ENCODE measurements at regions not wholly inside any gene's neighbourhood (a gene's known extent, or its start where the extent isn't known, plus 50 kb on each side); places are given as distances from the start of the nearest gene placed in this dataset.

- CTCF ChIA-PET: no interaction called here
- POLR2A ChIA-PET: no interaction called here
- no peaks in the 10 kb centered on the region for H3K27me3 Mint-ChIP-seq
- ATAC-seq: no peak
- DNase-seq: no peak
- peaks cover 3% of the 10 kb centered on the region for H3K9me3 Mint-ChIP-seq (ENCODE audit: low read depth)
- no peak overlapping the region for H3K27ac Mint-ChIP-seq
- H3K36me3 Mint-ChIP-seq (ENCODE audit: low read depth): no peaks in the 10 kb centered on the region
- intact Hi-C loops (cut with DNase I, micrococcal nuclease): no loop called here
- no peaks in the 10 kb centered on the region for H3K4me1 Mint-ChIP-seq
- no peak overlapping the region for H3K4me3 Mint-ChIP-seq
These were observed 141.8 kb upstream of the ST6GAL2 start for GRCh38 chr2:107027810-107028209.

GRCh38 chr2:107028661-107029060 lies 142.7 kb upstream of the ST6GAL2 start:
- DNase-seq: no peak
- intact Hi-C loops (cut with DNase I, micrococcal nuclease): no loop called here
- CTCF ChIA-PET: no interaction called here
- ATAC-seq: no peak
- no peak overlapping the region for H3K4me3 Mint-ChIP-seq
- no peaks in the 10 kb centered on the region for H3K36me3 Mint-ChIP-seq (ENCODE audit: low read depth)
- no peaks in the 10 kb centered on the region for H3K4me1 Mint-ChIP-seq
- H3K27me3 Mint-ChIP-seq: no peaks in the 10 kb centered on the region
- POLR2A ChIA-PET: no interaction called here
- H3K27ac Mint-ChIP-seq: no peak overlapping the region
- peaks cover 3% of the 10 kb centered on the region for H3K9me3 Mint-ChIP-seq (ENCODE audit: low read depth)

GRCh38 chr2:107036293-107036692 lies 150.3 kb upstream of the ST6GAL2 start:
- Mint-ChIP-seq H3K27ac (no peak overlapping the region), H3K4me3 (no peak overlapping the region), H3K4me1 (no peaks in the 10 kb centered on the region), H3K9me3 (ENCODE audit: low read depth) (peaks cover 10% of the 10 kb centered on the region), H3K27me3 (no peaks in the 10 kb centered on the region), H3K36me3 (ENCODE audit: low read depth) (no peaks in the 10 kb centered on the region)
- intact Hi-C loops (cut with DNase I, micrococcal nuclease): no loop called here
- DNase-seq (no peak), ATAC-seq (no peak)
- ChIA-PET CTCF (no interaction called here), POLR2A (no interaction called here)

- Mint-ChIP-seq H3K4me1 (no peaks in the 10 kb centered on the region), H3K4me3 (no peak overlapping the region), H3K27me3 (no peaks in the 10 kb centered on the region), H3K9me3 (ENCODE audit: low read depth) (no peaks in the 10 kb centered on the region), H3K36me3 (ENCODE audit: low read depth) (no peaks in the 10 kb centered on the region), H3K27ac (no peak overlapping the region)
- ChIA-PET CTCF (interaction anchor here (0.6 kb wide), 1 partner anchor 70 kb away, joined by 3 read pairs; no protein-coding TSS in a partner anchor), POLR2A (no interaction called here)
- DNase-seq (no peak), ATAC-seq (no peak)
- intact Hi-C loops (cut with DNase I, micrococcal nuclease): no loop called here
These were observed 176.2 kb upstream of the ST6GAL2 start for GRCh38 chr2:107062173-107062572.

- ATAC-seq (no peak), DNase-seq (no peak)
- intact Hi-C loops (cut with DNase I, micrococcal nuclease): no loop called here
- Mint-ChIP-seq H3K27me3 (no peaks in the 10 kb centered on the region), H3K27ac (no peak overlapping the region), H3K36me3 (ENCODE audit: low read depth) (no peaks in the 10 kb centered on the region), H3K4me1 (no peaks in the 10 kb centered on the region), H3K4me3 (no peak overlapping the region), H3K9me3 (ENCODE audit: low read depth) (no peaks in the 10 kb centered on the region)
- ChIA-PET POLR2A (no interaction called here), CTCF (interaction anchor here (0.6 kb wide), 1 partner anchor 71 kb away, joined by 3 read pairs; no protein-coding TSS in a partner anchor)
These were observed 176.7 kb upstream of the ST6GAL2 start for GRCh38 chr2:107062599-107063220.

- no peaks in the 10 kb centered on the region for H3K4me1 Mint-ChIP-seq
- ChIA-PET CTCF (no interaction called here), POLR2A (no interaction called here)
- H3K4me3 Mint-ChIP-seq: no peak overlapping the region
- H3K36me3 Mint-ChIP-seq (ENCODE audit: low read depth): no peaks in the 10 kb centered on the region
- intact Hi-C loops (cut with DNase I, micrococcal nuclease): no loop called here
- ATAC-seq (no peak), DNase-seq (no peak)
- H3K27me3 Mint-ChIP-seq: no peaks in the 10 kb centered on the region
- peaks cover under 1% of the 10 kb centered on the region for H3K9me3 Mint-ChIP-seq (ENCODE audit: low read depth)
- H3K27ac Mint-ChIP-seq: no peak overlapping the region
These were observed 177.3 kb upstream of the ST6GAL2 start for GRCh38 chr2:107063228-107063627.

- Mint-ChIP-seq H3K9me3 (ENCODE audit: low read depth) (peaks cover 3% of the 10 kb centered on the region), H3K4me1 (no peaks in the 10 kb centered on the region), H3K27ac (no peak overlapping the region), H3K4me3 (no peak overlapping the region), H3K36me3 (ENCODE audit: low read depth) (no peaks in the 10 kb centered on the region), H3K27me3 (no peaks in the 10 kb centered on the region)
- ATAC-seq (no peak), DNase-seq (no peak)
- intact Hi-C loops (cut with DNase I, micrococcal nuclease): no loop called here
- ChIA-PET CTCF (no interaction called here), POLR2A (no interaction called here)
These were observed 178.8 kb upstream of the ST6GAL2 start for GRCh38 chr2:107064750-107065149.

- Mint-ChIP-seq H3K27me3 (no peaks in the 10 kb centered on the region), H3K4me3 (no peak overlapping the region), H3K9me3 (ENCODE audit: low read depth) (peaks cover 3% of the 10 kb centered on the region), H3K36me3 (ENCODE audit: low read depth) (no peaks in the 10 kb centered on the region), H3K27ac (no peak overlapping the region), H3K4me1 (no peaks in the 10 kb centered on the region)
- intact Hi-C loops (cut with DNase I, micrococcal nuclease): no loop called here
- ChIA-PET CTCF (no interaction called here), POLR2A (no interaction called here)
- DNase-seq (no peak), ATAC-seq (no peak)
These were observed 182.3 kb upstream of the ST6GAL2 start for GRCh38 chr2:107068069-107068916.

- no peaks in the 10 kb centered on the region for H3K27me3 Mint-ChIP-seq
- ChIA-PET CTCF (no interaction called here), POLR2A (no interaction called here)
- H3K27ac Mint-ChIP-seq: no peak overlapping the region
- no peak for DNase-seq
- no peaks in the 10 kb centered on the region for H3K36me3 Mint-ChIP-seq (ENCODE audit: low read depth)
- H3K9me3 Mint-ChIP-seq (ENCODE audit: low read depth): peaks cover 3% of the 10 kb centered on the region
- H3K4me1 Mint-ChIP-seq: no peaks in the 10 kb centered on the region
- no peak overlapping the region for H3K4me3 Mint-ChIP-seq
- ATAC-seq: no peak
- intact Hi-C loops (cut with DNase I, micrococcal nuclease): no loop called here
These were observed 183.9 kb upstream of the ST6GAL2 start for GRCh38 chr2:107069890-107070289.

GRCh38 chr2:107072150-107072940 lies 186.4 kb upstream of the ST6GAL2 start:
- Mint-ChIP-seq H3K36me3 (ENCODE audit: low read depth) (no peaks in the 10 kb centered on the region), H3K4me3 (no peak overlapping the region), H3K27ac (no peak overlapping the region), H3K9me3 (ENCODE audit: low read depth) (peaks cover 3% of the 10 kb centered on the region), H3K4me1 (no peaks in the 10 kb centered on the region), H3K27me3 (peaks cover 1% of the 10 kb centered on the region)
- ChIA-PET CTCF (no interaction called here), POLR2A (no interaction called here)
- intact Hi-C loops (cut with DNase I, micrococcal nuclease): no loop called here
- ATAC-seq (no peak), DNase-seq (no peak)

GRCh38 chr2:107078584-107078983 lies 192.6 kb upstream of the ST6GAL2 start:
- CTCF ChIA-PET: no interaction called here
- H3K36me3 Mint-ChIP-seq (ENCODE audit: low read depth): no peaks in the 10 kb centered on the region
- H3K27me3 Mint-ChIP-seq: peaks cover 1% of the 10 kb centered on the region
- POLR2A ChIA-PET: no interaction called here
- no peak overlapping the region for H3K4me3 Mint-ChIP-seq
- no peaks in the 10 kb centered on the region for H3K9me3 Mint-ChIP-seq (ENCODE audit: low read depth)
- ATAC-seq (no peak), DNase-seq (no peak)
- H3K27ac Mint-ChIP-seq: no peak overlapping the region
- H3K4me1 Mint-ChIP-seq: no peaks in the 10 kb centered on the region
- intact Hi-C loops (cut with DNase I, micrococcal nuclease): no loop called here

GRCh38 chr2:107086497-107086896 lies 200.5 kb upstream of the ST6GAL2 start:
- H3K4me1 Mint-ChIP-seq: no peaks in the 10 kb centered on the region
- no peaks in the 10 kb centered on the region for H3K9me3 Mint-ChIP-seq (ENCODE audit: low read depth)
- no peak overlapping the region for H3K4me3 Mint-ChIP-seq
- ChIA-PET CTCF (no interaction called here), POLR2A (no interaction called here)
- intact Hi-C loops (cut with DNase I, micrococcal nuclease): no loop called here
- no peak overlapping the region for H3K27ac Mint-ChIP-seq
- H3K27me3 Mint-ChIP-seq: no peaks in the 10 kb centered on the region
- no peaks in the 10 kb centered on the region for H3K36me3 Mint-ChIP-seq (ENCODE audit: low read depth)
- no peak for DNase-seq
- no peak for ATAC-seq
